Embryonic facial prominence (tissue), 1 donor: ENCODE measurements at regions not wholly inside any gene's neighbourhood (a gene's known extent, or its start where the extent isn't known, plus 50 kb on each side); places are given as distances from the start of the nearest gene placed in this dataset.
"Not testable (repeated sequence)": the region's sequence is repeated elsewhere in the genome, so short reads cannot be mapped to it uniquely, and the experiment has no call there.

ENCODE experiments used
- DNase-seq: peaks from one replicate; pipeline ENCODE4 v3.0.0-alpha.2; 2016; ENCODE audit errors: extremely low spot score

DNA sequence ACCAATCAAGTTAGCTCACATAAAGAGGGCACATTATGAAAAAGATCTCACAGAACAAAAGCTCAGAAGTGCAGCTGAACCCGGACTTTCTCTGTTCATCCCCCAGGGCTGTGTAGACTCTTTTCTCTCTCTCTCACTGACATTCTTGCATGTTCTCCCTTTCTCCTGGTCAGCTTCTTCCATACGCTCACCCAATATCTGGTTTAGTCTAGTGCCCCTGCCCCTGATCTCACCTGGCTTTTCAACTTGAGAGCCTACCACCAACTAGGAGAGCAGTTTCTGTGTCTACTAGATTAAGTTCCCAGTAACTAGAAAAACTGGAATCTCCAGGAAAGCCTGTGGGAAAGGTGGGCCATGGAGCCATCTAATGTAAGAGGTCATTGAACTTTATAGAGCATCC is 126.9 kb upstream of the GRIK3 start:
- no peak for DNase-seq

DNA sequence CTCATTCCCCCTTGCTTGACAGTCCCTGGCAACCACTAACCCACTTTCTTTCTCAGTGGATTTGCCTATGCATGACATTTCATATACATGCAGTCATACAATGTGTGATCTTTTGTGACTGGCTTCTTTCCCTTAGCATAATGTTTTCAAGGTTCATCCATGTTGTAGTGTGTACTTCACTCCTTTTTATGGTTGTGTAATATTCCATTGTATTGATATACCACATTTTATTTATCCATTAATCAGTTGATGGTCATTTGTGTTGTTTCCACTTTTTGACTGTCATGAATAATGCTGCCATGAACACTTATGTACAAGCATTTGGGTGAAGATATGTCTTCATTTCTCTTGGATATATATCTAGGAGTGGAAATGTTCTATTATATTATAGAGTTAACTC is 127.7 kb upstream of the GRIK3 start:
- DNase-seq: no peak

DNA sequence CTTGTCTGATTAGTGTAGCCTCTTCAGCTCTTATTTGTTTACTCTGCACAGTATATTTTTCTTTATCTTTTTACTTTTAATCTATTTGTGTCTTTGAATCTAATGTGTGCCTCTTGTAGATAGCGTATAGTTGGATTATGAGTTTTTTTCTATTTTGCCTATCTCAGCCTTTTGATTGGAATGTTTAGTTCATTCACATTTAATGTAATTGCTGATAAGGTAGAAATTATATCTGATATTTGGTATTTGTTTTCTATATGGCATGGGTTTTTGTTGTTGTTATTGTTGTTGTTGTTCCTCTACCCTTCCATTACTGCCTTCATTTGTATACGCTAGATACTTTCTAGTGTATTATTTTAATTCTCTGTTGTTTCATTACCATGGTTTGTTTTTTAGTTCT is 131.7 kb upstream of the GRIK3 start:
- no peak for DNase-seq

DNA sequence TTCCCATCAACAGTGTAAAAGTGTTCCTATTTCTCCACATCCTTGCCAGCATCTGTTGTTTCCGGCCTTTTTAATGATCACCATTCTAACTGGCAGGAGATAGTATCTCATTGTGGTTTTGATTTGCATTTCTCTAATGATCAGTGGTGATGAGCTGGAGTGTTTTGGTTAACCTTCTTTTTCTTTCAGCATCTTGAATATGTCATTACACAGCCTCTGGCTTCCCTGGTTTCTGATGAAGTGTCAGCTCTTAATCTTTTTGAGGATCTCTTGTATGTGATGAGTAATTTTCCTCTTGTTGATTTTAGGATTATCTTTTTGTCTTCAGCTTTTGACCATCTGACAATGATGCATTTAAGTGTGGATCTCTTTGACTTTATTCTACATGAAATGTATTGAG is 133.2 kb upstream of the GRIK3 start:
- DNase-seq: no peak

DNA sequence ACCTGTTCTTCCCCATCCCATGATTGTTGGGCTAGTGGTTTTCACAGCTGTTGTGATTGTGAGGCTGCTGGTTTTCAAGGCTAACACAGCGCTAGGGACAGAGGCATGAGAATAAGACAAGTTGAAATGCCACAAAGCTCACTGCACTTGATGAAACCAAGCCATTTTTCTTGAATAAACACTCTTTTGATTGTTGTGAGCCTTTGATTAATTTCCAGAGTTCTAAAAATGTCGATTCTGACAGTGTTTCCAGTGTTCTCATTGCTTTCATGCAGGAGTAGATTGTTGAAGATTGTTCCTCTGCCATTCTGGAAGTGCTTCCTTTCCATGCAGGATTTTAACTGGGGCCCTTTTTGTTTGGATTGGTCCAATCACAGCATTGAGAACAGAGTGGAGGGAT is 134.9 kb upstream of the GRIK3 start:
- DNase-seq: no peak

DNA sequence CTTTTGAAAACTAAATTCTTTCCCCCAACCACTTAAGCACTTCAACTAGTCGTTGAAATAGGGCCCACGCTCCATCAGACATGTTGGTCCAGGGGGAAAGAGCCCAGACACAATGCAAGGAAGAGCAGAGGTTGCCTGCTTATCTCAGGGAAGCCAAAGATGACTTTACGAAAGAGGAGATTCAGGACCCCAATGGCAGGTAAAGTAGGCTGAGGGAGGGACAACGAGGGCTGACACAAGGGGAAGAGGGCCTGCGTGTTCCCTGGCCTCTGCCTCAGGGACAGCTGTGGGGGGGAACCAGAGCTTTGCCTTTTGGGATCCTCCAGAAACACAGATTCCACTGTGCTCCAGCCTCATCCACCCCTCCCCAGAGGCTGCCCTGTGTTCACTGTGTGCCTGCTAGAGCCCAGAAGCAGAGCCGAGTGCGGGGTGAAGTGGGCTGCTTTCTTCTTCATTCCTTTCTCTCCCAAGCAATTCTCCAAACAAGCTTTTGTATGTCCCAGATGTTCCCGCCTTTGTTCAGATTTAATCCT is 135.5 kb upstream of the GRIK3 start:
- DNase-seq: no peak

DNA sequence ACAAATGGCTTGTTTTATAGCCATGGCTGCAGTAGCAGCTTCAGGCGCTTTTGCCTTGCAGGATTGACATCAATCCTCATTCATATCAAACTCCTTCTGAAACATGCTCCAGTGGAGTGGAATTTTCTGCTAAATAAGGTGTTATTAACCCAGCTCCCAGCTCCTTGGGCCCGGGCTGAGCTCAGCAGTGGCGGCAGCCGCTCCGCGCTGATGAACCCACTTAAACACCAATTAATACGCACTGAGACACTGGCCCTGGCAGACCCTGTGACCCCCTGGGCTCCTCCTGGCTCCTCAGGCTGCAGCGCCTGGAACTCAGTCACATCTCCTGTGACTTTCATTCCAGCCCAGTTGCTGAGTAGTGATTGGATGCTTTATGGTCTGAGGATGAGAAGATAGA is 137.4 kb upstream of the GRIK3 start:
- no peak for DNase-seq

DNA sequence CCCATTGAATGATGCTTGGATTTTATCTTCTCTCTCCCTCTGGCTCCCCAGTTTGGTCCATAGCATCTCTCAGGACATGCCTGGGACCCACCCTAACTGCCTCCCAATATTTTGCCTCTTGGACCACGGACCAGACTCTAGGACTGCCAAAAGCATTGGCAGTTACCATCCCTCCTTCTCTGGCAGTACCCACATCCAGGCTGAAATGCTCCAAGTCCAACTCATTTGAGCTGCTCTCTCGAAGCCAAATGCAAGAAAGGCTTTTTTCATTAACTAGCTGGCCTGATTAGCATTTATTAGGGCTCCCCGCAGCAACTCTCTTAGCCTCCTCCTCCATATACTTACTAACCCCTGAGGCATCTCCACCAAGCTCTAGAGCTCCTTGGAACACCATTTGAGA is 140.0 kb upstream of the GRIK3 start:
- no peak for DNase-seq

DNA sequence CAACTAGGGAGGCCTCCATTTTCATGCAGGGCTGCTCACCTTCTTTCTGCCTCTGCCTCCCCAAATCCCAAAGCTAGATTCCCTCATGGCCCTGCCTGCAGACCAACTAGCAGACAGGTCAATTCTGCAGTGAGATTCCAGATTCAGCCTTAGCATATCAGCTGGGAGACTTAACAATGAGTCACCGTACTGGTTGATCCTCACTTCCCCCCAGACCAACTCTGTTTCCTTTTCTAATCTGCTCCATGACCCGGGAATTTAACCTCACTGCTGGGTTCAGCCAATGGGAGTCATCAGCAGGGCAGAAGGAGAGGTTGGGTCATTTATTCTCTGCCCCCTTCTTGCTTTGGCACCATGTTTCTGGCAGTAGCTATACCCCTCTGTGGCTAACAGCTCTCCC is 140.6 kb upstream of the GRIK3 start:
- no peak for DNase-seq

DNA sequence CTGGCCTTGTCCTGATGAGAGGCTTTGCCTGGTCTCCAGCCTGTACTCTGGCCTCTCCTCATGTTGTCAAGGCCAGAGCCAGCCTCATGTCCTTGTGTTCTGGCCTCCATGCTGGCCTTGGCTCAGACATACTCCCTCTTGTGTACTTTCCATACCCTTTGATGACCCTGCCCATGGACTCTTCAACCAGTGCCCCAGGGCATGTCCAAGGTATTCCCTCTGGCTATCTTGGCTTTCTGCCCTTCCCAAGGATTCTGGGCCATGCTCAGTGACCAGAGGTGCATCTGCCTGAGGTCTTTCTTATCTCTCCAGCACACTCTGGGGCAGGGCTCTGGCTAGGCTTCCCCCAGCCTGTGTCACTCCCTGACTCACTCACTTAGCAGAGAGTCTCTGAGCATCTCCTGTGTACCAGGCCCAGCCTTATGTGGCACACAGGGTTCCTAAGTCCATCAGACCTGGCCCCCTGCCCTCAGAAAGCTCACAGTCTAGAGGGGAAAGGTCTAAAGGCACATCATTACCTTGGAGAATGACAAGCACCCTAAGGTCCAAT is 141.4 kb upstream of the GRIK3 start:
- no peak for DNase-seq

DNA sequence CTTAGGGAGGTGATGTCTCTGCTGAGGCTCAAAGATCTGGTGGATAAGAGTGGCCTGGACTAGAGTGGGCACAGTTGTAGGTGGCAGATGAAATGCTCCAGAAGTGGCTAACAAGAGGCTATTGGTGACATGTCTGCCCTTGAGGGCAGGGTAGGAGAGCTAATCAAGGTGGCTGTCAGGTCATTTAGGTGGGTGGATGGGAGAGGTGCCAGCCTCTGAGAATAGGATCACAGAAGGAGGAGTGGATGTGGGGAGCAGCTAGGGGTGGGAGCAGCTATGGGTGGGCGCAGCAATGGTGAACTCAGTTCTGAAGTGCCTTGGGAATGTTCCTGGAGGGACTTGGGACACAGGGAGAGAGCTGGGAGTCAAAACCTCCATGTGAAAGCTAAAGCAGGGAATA is 142.0 kb upstream of the GRIK3 start:
- DNase-seq: no peak

DNA sequence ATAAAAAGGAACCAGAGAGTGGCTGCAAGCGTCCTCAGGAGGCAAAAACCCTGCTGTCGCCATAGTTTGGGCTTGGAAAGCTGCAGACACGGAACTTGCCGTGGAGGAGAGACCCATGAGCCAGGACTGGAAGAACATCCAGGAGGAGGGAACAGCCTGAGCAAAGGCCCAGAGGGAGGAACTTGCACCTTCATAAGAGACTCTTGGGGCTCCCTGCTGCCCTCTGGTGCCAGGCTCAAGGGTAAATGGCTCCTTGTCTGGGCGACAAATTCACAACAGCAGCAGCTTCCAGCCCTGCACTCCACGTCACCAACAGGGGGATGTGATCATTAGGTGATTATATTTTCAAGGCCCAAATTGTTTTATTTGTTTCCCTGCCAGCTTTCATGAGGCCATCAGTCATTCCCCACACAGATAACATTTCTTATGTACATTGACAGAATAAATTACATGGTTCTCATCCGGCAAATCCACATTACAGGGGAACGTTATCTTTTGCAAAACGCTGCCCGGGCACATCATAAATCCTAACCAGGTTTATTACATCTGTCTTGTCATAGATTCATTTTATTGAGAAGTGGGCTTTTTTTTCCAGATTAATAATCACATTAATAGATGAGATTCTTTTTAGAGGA is 143.0 kb upstream of the GRIK3 start:
- DNase-seq: no peak

DNA sequence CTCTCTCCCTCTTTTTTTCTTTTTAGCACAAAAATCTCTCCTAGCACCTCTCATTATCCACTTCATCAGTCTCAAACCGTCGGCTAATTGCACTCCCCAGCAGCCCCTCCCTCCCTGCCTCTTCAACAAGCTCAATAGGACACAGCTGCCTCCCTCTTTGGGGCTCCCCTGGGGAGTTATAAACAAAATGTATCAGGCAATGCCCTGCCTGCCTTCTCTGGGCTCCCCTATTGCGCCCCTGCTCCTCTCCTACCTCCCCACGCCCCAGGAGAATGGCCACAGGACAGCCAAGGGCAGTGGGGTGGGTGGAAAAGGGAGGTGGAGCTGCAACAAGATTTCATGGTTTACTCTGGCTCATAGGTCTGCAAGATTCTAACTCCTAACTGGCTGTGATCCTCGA is 147.1 kb upstream of the GRIK3 start:
- DNase-seq: no peak

DNA sequence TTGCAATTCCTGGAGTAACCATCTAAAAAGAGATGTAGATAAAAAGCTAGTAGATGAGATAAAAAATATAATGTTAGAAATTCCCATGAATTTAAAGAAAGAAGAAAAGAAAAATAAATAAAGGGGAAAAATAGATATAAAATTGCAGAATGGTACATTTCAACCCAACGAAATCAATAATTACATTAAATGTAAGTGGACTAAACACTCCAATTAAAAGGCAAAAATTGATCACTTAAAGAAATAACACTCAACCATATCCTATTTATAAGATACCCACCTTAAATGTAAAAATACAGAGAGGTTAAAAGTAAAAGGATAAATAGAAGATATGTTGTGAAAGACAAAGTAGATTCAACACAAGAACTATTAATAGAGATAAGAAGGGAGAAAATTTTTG is 150.5 kb upstream of the GRIK3 start:
- no peak for DNase-seq

DNA sequence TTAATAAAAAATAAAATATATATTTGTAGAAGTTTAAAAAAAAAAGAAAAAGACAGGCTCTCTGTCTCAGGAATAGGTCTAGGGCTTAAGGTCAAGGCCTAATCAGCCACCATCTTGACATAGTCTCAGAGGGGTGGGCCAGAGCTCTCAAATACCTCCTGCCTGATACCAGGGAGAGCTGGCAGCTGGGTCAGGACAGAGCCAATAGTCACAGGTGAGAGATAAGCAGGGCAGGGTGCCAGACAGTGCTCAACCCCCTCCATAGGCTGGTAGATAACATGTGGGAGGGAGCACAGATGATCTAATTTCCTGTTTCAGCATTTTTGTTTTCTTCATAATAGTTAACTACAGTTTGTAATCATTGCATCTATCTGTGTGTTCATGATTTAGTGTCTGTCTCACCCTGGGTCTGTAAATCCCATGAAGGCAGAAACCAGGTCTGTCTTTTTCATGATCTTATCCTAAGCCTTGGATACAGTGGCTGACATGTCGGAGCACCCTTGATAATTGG is 152.0 kb upstream of the GRIK3 start:
- no peak for DNase-seq

DNA sequence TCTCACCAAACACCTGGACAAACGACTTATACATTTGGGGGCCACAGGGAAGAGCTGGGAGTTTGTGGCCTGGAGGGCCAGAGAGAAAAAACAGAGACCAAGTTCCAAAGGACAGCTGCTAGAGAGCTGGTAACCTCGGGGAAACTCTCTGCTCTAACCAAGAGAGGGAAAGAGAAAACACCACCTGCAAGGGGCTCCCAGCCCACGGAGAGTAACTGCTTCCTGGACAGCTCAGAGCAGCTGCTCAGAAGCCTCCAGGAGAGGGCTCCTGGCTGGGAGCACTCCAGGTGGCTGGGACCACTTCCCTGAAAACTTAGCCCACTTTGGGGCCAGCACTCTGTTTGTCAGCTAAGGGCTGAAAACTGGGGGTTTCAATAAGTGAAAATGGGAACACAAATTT is 154.8 kb upstream of the GRIK3 start:
- DNase-seq: no peak

DNA sequence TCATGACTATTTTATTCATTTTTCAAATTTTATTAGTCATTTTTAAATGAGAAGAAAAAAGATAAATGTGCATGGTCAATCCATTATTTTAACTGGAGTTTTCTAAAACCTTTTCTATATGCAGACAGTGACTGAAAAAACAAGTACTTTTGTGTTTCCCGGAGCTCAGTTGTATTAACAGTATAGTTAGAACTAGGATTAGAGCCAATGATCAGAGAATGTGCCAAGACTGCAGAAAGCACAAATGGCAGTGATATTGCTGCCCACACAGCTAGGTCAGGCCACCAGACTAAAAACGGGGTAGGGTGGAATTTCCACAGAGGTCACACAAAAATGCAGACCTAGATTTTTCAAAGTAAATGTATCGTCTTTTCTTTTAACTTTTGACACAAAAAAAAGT is 163.1 kb upstream of the GRIK3 start:
- no peak for DNase-seq

DNA sequence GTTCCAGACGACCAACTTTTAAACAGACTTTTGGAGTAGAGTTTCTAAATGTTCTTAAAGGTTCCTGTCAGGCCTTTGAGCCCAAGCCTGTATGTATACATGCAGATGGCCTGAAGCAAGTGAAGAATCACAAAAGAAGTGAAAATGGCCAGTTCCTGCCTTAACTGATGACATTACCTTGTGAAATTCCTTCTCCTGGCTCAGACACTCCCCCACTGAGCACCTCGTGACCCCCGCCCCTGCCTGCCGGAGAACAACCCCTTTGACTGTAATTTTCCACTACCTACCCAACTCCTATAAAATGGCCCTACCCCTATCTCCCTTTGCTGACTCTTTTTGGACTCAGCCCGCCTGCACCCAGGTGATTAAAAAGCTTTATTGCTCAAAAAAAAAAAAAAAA is 180.0 kb upstream of the GRIK3 start:
- not testable (repeated sequence) for DNase-seq

DNA sequence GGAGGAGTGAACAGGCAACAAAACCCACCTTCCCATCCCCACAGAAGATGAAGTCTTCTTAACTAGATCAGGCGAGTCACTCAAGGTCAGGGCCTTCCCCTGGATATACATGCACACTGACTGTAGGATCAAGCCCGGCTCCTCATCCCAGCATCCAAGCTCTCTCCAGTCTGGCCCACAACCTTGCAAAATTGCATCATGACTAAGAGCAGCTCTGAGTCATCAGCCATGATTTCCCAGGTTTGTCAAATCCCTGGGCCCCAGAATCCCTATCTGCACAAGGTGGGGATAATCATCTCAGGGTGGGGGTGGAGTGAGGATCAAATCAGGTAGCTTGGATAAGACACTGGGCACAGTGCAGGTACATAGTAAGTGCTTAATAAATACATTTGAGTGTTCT is 199.3 kb upstream of the GRIK3 start:
- no peak for DNase-seq

DNA sequence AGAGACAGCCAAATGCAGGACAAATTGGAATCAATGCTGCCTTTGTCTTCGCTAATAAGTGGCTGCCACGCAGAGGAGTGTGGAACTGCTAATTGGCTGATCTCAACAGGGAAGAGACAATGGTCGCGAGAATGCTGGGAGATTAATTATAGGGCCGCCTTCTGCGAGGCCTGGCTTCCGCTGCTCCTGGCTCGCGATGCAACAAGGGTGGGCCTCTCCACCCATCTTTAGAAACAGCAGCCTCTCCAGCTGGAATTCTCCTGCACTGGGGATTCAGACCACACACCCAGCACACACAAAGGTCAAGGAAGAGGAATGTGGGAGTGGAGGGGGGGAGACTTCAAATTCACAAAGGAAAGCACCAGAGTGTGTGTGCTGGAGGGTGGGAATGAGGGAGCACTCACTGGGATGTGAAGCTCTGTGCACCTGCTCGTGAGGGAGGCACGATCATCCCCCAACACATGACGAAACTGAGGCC is 200.7 kb upstream of the GRIK3 start:
- DNase-seq: no peak

DNA sequence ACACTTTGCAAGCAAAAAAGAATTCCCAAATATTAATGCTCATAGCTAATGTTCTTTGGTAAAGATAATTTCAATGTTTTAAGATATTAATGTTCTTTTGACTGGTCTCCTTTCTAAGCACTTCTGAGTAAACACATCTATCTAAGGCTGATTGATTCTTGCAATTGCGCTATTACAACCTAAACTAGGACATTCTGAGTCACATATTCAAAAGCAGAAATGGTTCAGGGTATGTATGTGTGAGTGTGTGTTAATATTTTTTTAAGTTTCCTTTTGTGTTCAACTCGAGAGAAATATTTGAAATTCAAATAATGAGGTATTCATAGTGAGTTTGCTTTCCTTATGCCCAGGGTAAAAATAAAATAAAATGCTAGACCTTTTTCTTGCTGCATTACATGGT is 203.6 kb upstream of the GRIK3 start:
- DNase-seq: no peak

DNA sequence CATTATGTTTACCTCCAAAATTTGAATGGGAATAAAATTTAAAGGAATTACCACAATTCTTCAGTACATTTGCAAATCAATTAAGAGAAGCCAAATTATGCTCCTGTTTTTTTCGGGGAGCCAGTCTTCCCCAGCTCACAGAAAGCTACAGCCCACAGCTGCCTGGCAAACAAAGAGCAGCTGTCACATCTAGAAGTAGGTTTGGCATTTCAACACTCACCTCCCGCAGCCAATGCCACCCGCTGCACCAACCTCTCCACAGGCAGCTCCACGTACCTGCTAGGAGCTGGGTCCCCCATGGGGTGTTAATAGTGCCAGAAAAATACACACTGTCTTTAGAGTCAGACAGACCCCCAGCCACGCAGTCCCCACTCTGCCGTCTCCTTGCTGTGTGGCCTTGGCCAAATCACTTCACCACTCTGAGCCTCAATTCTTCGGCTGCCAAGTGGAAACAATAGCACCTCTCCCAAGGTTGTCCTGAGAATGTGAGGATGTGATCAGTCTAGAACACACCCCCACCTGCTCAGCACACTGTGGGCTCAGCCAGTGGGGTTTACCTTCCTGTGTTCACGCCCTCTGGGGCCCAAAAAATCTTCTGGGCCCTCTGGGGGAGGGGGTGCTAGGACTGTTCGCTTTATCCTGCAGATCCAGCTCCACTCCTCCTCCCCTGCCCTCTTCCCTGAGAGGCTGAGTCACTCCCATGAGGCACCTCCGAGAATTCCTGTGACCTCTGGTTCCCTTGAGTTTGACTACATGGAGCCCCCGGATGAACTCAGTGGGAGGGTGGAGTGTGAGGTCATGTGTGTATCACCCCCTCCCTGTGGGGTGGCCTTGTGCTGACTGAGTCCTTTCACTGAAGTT is 204.3 kb upstream of the GRIK3 start:
- no peak for DNase-seq
